Tibial nerve (tissue), 4 donors: ENCODE measurements at regions not wholly inside any gene's neighbourhood (a gene's known extent, or its start where the extent isn't known, plus 50 kb on each side); places are given as distances from the start of the nearest gene placed in this dataset.
"Not testable (repeated sequence)": the region's sequence is repeated elsewhere in the genome, so short reads cannot be mapped to it uniquely, and the experiment has no call there.

Experiments
- DNase-seq, 2 donors: peaks; one replicate each; pipeline ENCODE4 v3.0.0-alpha.2; 2019; ENCODE audit warnings: low spot score in 2 of 2
- H3K27ac ChIP-seq, 4 donors: fragments of 200-600 bp; sonication (generic) in 3 of 4; one replicate each; pipeline ENCODE4 v1.5.1; 2017 to 2019; ENCODE audit warnings: mild to moderate bottlenecking in 1 of 4
- H3K27me3 ChIP-seq, 2 donors: fragments of 200-600 bp; sonication (generic) in 1 of 2; one replicate each; pipeline versions ENCODE4 v1.5.1 to v1.6.0; 2017 to 2019
- H3K36me3 ChIP-seq, 3 donors: fragments of 200-600 bp; sonication (generic); one replicate each; pipeline ENCODE4 v1.5.1; 2018 to 2019
- H3K4me1 ChIP-seq, 4 donors: fragments of 200-600 bp; sonication (generic) in 3 of 4; one replicate each; pipeline ENCODE4 v1.5.1; 2017 to 2019
- H3K4me3 ChIP-seq, 4 donors: fragments of 200-600 bp; sonication (generic) in 3 of 4; one replicate each; pipeline ENCODE4 v1.5.1; 2017 to 2019; ENCODE audit warnings: mild to moderate bottlenecking in 1 of 4, moderate library complexity in 1 of 4
- H3K9me3 ChIP-seq, 4 donors: fragments of 200-600 bp; sonication (generic) in 3 of 4; one replicate each; pipeline ENCODE4 v1.5.1; 2017 to 2019
- EP300 ChIP-seq, 2 donors: sonication (generic); formaldehyde crosslinking; IDR thresholded peaks; one replicate each; pipeline ENCODE4 v1.6.1; 2017; ENCODE audit warnings: antibody characterized with exemption in 2 of 2, mild to moderate bottlenecking in 1 of 2
- POLR2A ChIP-seq, 2 donors: fragments of 450-650 bp; IDR thresholded peaks; one replicate each; pipeline ENCODE4 v1.6.1; 2017; ENCODE audit warnings: antibody characterized with exemption in 2 of 2, mild to moderate bottlenecking in 2 of 2, moderate library complexity in 2 of 2
- WGBS, 2 donors: methylation state at CpG; one replicate each; pipeline ENCODE4 v1.1.5; 2018; 5-methylcytosine and 5-hydroxymethylcytosine counted together
- TF ChIP-seq, protein P1 (sequence below), 5 experiments: fragments of 200-600 bp in 3 of 5; fragments of 450-650 bp in 2 of 5; sonication (generic) in 3 of 5; IDR thresholded peaks; one replicate each; pipeline ENCODE4 v1.5.1; 2016 to 2019; ENCODE audit warnings: antibody characterized with exemption in 5 of 5, mild to moderate bottlenecking in 3 of 5, moderate library complexity in 2 of 5

- Histone ChIP-seq H3K9me3 (peaks cover 0 to 15% (median 0%) of the 10 kb centered on the region in 4 donors), H3K4me3 (no peak overlapping the region), H3K27ac (no peak overlapping the region), H3K36me3 (no peaks in the 10 kb centered on the region), H3K4me1 (no peaks in the 10 kb centered on the region), H3K27me3 (no peaks in the 10 kb centered on the region)
- DNase-seq = no peak
- TF ChIP-seq POLR2A (IDR thresholded peaks at IDR 0.05) = no peak
- TF ChIP-seq EP300 (IDR thresholded peaks at IDR 0.05) = no peak
- 93 to 96% methylated on average over 1 of the region's 1 CpG for WGBS, 2 donors
Observed at GRCh38 chr6:112401083-112401482, 54.0 kb downstream of the RFPL4B start.

DNA sequence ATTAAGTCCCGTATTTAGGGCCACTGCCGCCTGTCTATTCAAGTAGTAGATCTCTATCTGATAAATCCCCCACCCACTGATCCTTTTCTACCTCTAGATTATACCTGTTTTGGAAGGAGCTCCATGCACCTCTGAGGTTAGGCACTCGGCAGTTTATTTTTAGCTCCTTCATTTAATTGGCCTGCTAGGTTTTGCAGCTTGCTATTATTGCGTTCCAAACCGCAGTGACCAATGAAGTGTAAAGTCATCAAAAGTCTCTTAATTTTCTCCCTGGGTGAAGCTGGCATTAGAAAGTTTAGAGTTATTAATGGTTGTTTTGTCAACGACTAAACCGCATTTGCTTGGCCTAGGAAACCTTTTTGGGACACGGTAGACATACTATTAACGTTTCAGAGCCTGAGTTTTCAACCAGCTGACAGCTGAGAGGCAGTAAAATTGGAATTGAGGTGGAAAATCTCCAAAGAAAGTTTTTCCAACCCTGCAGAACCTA lies 60.0 kb downstream of the RFPL4B start:
- DNase-seq = no peak
- H3K4me1 ChIP-seq = no peaks in the 10 kb centered on the region
- no peaks in the 10 kb centered on the region for H3K27me3 ChIP-seq
- no peaks in the 10 kb centered on the region for H3K9me3 ChIP-seq
- WGBS, 2 donors = 80 to 82% methylated on average over 9 of the region's 9 CpGs
- no peaks in the 10 kb centered on the region for H3K36me3 ChIP-seq
- H3K27ac ChIP-seq = no peak overlapping the region
- no peak for TF ChIP-seq POLR2A (IDR thresholded peaks at IDR 0.05)
- no peak overlapping the region for H3K4me3 ChIP-seq

GRCh38 chr6:112408522-112408921 lies 61.4 kb downstream of the RFPL4B start:
- no peak for DNase-seq
- H3K27ac ChIP-seq = no peak overlapping the region
- no peaks in the 10 kb centered on the region for H3K4me1 ChIP-seq
- no peaks in the 10 kb centered on the region for H3K27me3 ChIP-seq
- TF ChIP-seq, protein P1, sequence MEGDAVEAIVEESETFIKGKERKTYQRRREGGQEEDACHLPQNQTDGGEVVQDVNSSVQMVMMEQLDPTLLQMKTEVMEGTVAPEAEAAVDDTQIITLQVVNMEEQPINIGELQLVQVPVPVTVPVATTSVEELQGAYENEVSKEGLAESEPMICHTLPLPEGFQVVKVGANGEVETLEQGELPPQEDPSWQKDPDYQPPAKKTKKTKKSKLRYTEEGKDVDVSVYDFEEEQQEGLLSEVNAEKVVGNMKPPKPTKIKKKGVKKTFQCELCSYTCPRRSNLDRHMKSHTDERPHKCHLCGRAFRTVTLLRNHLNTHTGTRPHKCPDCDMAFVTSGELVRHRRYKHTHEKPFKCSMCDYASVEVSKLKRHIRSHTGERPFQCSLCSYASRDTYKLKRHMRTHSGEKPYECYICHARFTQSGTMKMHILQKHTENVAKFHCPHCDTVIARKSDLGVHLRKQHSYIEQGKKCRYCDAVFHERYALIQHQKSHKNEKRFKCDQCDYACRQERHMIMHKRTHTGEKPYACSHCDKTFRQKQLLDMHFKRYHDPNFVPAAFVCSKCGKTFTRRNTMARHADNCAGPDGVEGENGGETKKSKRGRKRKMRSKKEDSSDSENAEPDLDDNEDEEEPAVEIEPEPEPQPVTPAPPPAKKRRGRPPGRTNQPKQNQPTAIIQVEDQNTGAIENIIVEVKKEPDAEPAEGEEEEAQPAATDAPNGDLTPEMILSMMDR (IDR thresholded peaks at IDR 0.05) = no peak
- TF ChIP-seq EP300 (IDR thresholded peaks at IDR 0.05) (no peak), POLR2A (IDR thresholded peaks at IDR 0.05) (no peak)
- no peak overlapping the region for H3K4me3 ChIP-seq
- no peaks in the 10 kb centered on the region for H3K9me3 ChIP-seq
- no peaks in the 10 kb centered on the region for H3K36me3 ChIP-seq
- 92 to 95% methylated on average over 10 of the region's 10 CpGs for WGBS, 2 donors

GRCh38 chr6:112409311-112409710 lies 62.2 kb downstream of the RFPL4B start:
- no peaks in the 10 kb centered on the region for H3K36me3 ChIP-seq
- DNase-seq = no peak
- H3K27ac ChIP-seq = no peak overlapping the region
- WGBS, 2 donors = 50 to 53% methylated on average over 2 of the region's 2 CpGs
- H3K27me3 ChIP-seq = no peaks in the 10 kb centered on the region
- H3K9me3 ChIP-seq = no peaks in the 10 kb centered on the region
- no peak for TF ChIP-seq POLR2A (IDR thresholded peaks at IDR 0.05)
- no peak overlapping the region for H3K4me3 ChIP-seq
- no peaks in the 10 kb centered on the region for H3K4me1 ChIP-seq

- Histone ChIP-seq H3K27ac (no peak overlapping the region), H3K36me3 (no peaks in the 10 kb centered on the region), H3K9me3 (peaks cover 0 to 5% (median 0%) of the 10 kb centered on the region in 4 donors), H3K27me3 (no peaks in the 10 kb centered on the region), H3K4me3 (no peak overlapping the region), H3K4me1 (peaks cover 0 to 4% (median 0%) of the 10 kb centered on the region in 4 donors)
- 82 to 96% methylated on average over 1 of the region's 1 CpG for WGBS, 2 donors
- no peak for DNase-seq
- TF ChIP-seq EP300 (IDR thresholded peaks at IDR 0.05) (no peak), POLR2A (IDR thresholded peaks at IDR 0.05) (no peak)
- TF ChIP-seq, protein P1 (IDR thresholded peaks at IDR 0.05) = no peak
Observed at GRCh38 chr6:112413780-112414179, 66.7 kb downstream of the RFPL4B start.

GRCh38 chr6:112415366-112415765 lies 68.2 kb downstream of the RFPL4B start:
- Histone ChIP-seq H3K4me3 (no peak overlapping the region), H3K4me1 (peaks cover 0 to 4% (median 0%) of the 10 kb centered on the region in 4 donors), H3K9me3 (peaks cover 0 to 5% (median 0%) of the 10 kb centered on the region in 4 donors), H3K27me3 (no peaks in the 10 kb centered on the region), H3K36me3 (no peaks in the 10 kb centered on the region), H3K27ac (no peak overlapping the region)
- no peak for DNase-seq
- TF ChIP-seq, protein P1 (IDR thresholded peaks at IDR 0.05) = no peak
- TF ChIP-seq EP300 (IDR thresholded peaks at IDR 0.05) (no peak), POLR2A (IDR thresholded peaks at IDR 0.05) (no peak)
- 63 to 75% methylated on average over 2 of the region's 2 CpGs for whole genome bisulfite sequencing, 2 donors

DNA sequence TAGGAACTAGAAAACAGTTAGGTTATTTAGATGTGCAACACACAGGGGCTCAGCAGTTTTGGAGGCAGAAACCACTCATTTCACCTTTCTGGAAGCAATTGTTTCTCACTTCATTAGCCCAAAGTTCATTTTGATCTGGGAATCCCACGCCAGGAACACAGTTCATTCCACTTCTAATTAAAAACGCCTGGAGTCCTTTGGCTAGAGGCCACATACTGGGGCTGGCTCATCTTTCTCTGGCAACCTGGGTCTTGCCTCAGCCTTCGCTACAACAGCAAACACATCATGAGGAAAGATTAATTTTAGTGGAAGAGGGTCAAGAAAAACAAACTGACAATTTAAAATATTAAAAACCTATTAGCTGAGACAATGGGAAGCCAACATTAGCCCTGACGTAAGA lies 69.7 kb downstream of the RFPL4B start:
- H3K9me3 ChIP-seq = peaks cover 0 to 5% (median 0%) of the 10 kb centered on the region in 4 donors
- H3K4me3 ChIP-seq = no peak overlapping the region
- peak in 1 of 2 donors; percentile 64 for DNase-seq
- WGBS, 2 donors = 73 to 78% methylated on average over 4 of the region's 4 CpGs
- no peaks in the 10 kb centered on the region for H3K27me3 ChIP-seq
- H3K4me1 ChIP-seq = peaks cover 0 to 4% (median 0%) of the 10 kb centered on the region in 4 donors
- no peaks in the 10 kb centered on the region for H3K36me3 ChIP-seq
- TF ChIP-seq POLR2A (IDR thresholded peaks at IDR 0.05) (no peak), EP300 (IDR thresholded peaks at IDR 0.05) (peak in 1 of 2 donors; percentile 9)
- no peak overlapping the region for H3K27ac ChIP-seq

GRCh38 chr6:112427011-112427410 lies 79.9 kb downstream of the RFPL4B start:
- not testable (repeated sequence) for DNase-seq, H3K36me3 ChIP-seq, H3K4me1 ChIP-seq, H3K27ac ChIP-seq, H3K27me3 ChIP-seq, H3K4me3 ChIP-seq
- 94 to 97% methylated on average over 4 of the region's 4 CpGs for WGBS, 2 donors
- H3K9me3 ChIP-seq = peaks cover 0 to 11% (median 2%) of the 10 kb centered on the region in 4 donors
